ENCODE measurements at regions not wholly inside any gene's neighbourhood (a gene's known extent, or its start where the extent isn't known, plus 50 kb on each side); places are given as distances from the start of the nearest gene placed in this dataset.

DNA sequence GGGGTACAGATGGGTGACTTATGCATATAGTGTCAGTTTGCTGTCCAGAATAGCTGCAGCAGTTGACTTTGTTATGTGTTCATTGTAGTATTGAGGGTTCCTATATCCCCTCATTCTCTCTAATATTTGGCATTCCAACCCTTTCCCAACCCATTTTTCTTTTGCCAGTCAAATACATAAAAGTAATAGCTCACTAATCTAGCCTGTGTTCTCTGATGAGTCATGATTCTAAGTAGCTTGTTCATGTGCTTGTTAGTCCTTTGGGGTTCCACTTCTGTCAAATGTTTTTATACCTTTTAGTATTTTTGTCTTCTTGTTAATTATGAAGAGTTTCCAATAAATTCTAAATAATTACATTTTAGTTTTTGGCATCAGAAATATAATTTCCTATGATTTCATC is 99.2 kb upstream of the MROH9 start:
- Histone ChIP-seq H3K27ac (ENCODE audit: control insufficient read depth, insufficient read depth) (no peak overlapping the region), H4K20me1 (ENCODE audit: control insufficient read depth, insufficient read depth) (no peaks in the 10 kb centered on the region), H3K36me3 (ENCODE audit: control insufficient read depth in 2 of 2, insufficient read depth in 2 of 2, low read length in 1 of 2) (no peaks in the 10 kb centered on the region), H3K27me3 (replicated peaks in 1 of 2; ENCODE audit: control insufficient read depth in 2 of 2, insufficient read depth in 2 of 2, low read length in 1 of 2) (no peaks in the 10 kb centered on the region), H3K9ac (ENCODE audit: control insufficient read depth, insufficient read depth, low read length) (no peak overlapping the region), H2AFZ (ENCODE audit: control insufficient read depth, low read depth, low read length) (no peak overlapping the region), H3K79me2 (ENCODE audit: control insufficient read depth, insufficient read depth, low read length) (no peaks in the 10 kb centered on the region), H3K4me2 (ENCODE audit: control insufficient read depth, insufficient read depth) (no peak overlapping the region), H3K4me3 (no peak overlapping the region), H3K9me3 (replicated peaks; ENCODE audit: control insufficient read depth, insufficient read depth, low read length) (no peaks in the 10 kb centered on the region), H3K4me1 (ENCODE audit: control insufficient read depth, insufficient read depth, low read length) (no peaks in the 10 kb centered on the region)
- TF ChIP-seq TAF1 (IDR thresholded peaks at IDR 0.05; ENCODE audit: borderline replicate concordance, low read depth, low read length) = no peak
- TF ChIP-seq CREB1 (IDR thresholded peaks at IDR 0.05; ENCODE audit: low read depth) = no peak
- no peak for TF ChIP-seq MYB (IDR thresholded peaks at IDR 0.05; ENCODE audit: borderline replicate concordance, low read depth, low read length)
- TF ChIP-seq IKZF1 (conservative IDR thresholded peaks at IDR 0.05) = no peak
- TF ChIP-seq NFYA (IDR thresholded peaks at IDR 0.05; ENCODE audit: borderline replicate concordance, low read depth, low read length) = no peak
- TF ChIP-seq CBFB (IDR thresholded peaks at IDR 0.05; ENCODE audit: low read depth) = no peak
- TF ChIP-seq MEF2A (IDR thresholded peaks at IDR 0.05; ENCODE audit: insufficient read depth, low read depth, low read length) = no peak
- no peak for TF ChIP-seq ZNF207 (IDR thresholded peaks at IDR 0.05; ENCODE audit: borderline replicate concordance)
- no peak for TF ChIP-seq ATF7 (IDR thresholded peaks at IDR 0.05; ENCODE audit: low read depth)
- TF ChIP-seq BACH1 (IDR thresholded peaks at IDR 0.05; ENCODE audit: borderline replicate concordance) = no peak
- no peak for TF ChIP-seq SPI1 (IDR thresholded peaks at IDR 0.05; ENCODE audit: borderline replicate concordance, insufficient read depth, low read depth, low read length)
- TF ChIP-seq NR2F1 (conservative IDR thresholded peaks at IDR 0.05) = no peak
- no peak for TF ChIP-seq RBBP5 (conservative IDR thresholded peaks at IDR 0.05)
- TF ChIP-seq, protein P1, sequence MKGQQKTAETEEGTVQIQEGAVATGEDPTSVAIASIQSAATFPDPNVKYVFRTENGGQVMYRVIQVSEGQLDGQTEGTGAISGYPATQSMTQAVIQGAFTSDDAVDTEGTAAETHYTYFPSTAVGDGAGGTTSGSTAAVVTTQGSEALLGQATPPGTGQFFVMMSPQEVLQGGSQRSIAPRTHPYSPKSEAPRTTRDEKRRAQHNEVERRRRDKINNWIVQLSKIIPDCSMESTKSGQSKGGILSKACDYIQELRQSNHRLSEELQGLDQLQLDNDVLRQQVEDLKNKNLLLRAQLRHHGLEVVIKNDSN (IDR thresholded peaks at IDR 0.05; ENCODE audit: borderline replicate concordance, extremely low read length, insufficient read depth, low read depth, low read length) = no peak
- TF ChIP-seq CEBPB (IDR thresholded peaks at IDR 0.05; ENCODE audit: borderline replicate concordance in 1 of 2, low read depth in 2 of 2, low read length in 2 of 2) = no peak
- TF ChIP-seq NFIC (IDR thresholded peaks at IDR 0.05; ENCODE audit: low read depth, low read length) = no peak
- TF ChIP-seq TCF3 (IDR thresholded peaks at IDR 0.05; ENCODE audit: borderline replicate concordance, insufficient read depth, low read depth, low read length) = no peak
- no peak for TF ChIP-seq SUZ12 (IDR thresholded peaks at IDR 0.05; ENCODE audit: unreplicated experiment)
- TF ChIP-seq RELA (IDR thresholded peaks at IDR 0.05; ENCODE audit: borderline replicate concordance, partially characterized antibody) = no peak
- no peak for TF ChIP-seq JUNB (IDR thresholded peaks at IDR 0.05)
- RAD21 ChIA-PET (ENCODE audit: unreplicated experiment) = no interaction called here
- SMC1A ChIA-PET (ENCODE audit: uncharacterized antibody, unreplicated experiment) = no interaction called here
- intact Hi-C loops (cut with micrococcal nuclease; ENCODE audit: unreplicated experiment) (no loop called here), in situ Hi-C loops (cut with MboI) (no loop called here)
- no TSS peak for BruUV-seq (replicated peaks)
- POLR2A ChIA-PET = no interaction called here
- ATAC-seq = no peak
- no peak for DNase-seq (ENCODE audit: low read depth, low spot score)
- FAIRE-seq = no peak
- CTCF ChIA-PET = no interaction called here
